ENCODE measurements at regions not wholly inside any gene's neighbourhood (a gene's known extent, or its start where the extent isn't known, plus 50 kb on each side); places are given as distances from the start of the nearest gene placed in this dataset.
A peak's percentile ranks its signal among the peaks of the same experiment; 100 is the strongest.

GRCh38 chr1:172770071-172770470 lies 111.2 kb downstream of the FASLG start:
- no peaks in the 10 kb centered on the region for H3K9me3 ChIP-seq (ENCODE audit: control insufficient read depth in 2 of 2, low read length in 2 of 2)
- H3K9ac ChIP-seq (ENCODE audit: low read depth in 1 of 2, low read length in 2 of 2), result no peak overlapping the region
- H3K4me1 ChIP-seq (ENCODE audit: control insufficient read depth in 2 of 2, insufficient read depth in 2 of 2, low read length in 2 of 2), result peaks cover 0 to 4% of the 10 kb centered on the region in 2 donors
- H3K27me3 ChIP-seq (ENCODE audit: control insufficient read depth in 2 of 2, insufficient read depth in 2 of 2, low read length in 2 of 2), result no peaks in the 10 kb centered on the region
- no peaks in the 10 kb centered on the region for H3K36me3 ChIP-seq (ENCODE audit: control insufficient read depth in 2 of 2, insufficient read depth in 2 of 2, low read length in 2 of 2)
- no peak overlapping the region for H3K4me3 ChIP-seq (ENCODE audit: low read length in 2 of 2)
- H3K27ac ChIP-seq (ENCODE audit: low read depth in 2 of 2, low read length in 2 of 2), result peak overlapping the region; percentile 59 to 64

- H3K4me1 ChIP-seq (ENCODE audit: control insufficient read depth in 2 of 2, insufficient read depth in 2 of 2, low read length in 2 of 2), result peaks cover 0 to 4% of the 10 kb centered on the region in 2 donors
- peak overlapping the region in 1 of 2 donors; percentile 31 for H3K27ac ChIP-seq (ENCODE audit: low read depth in 2 of 2, low read length in 2 of 2)
- no peak overlapping the region for H3K4me3 ChIP-seq (ENCODE audit: low read length in 2 of 2)
- no peaks in the 10 kb centered on the region for H3K36me3 ChIP-seq (ENCODE audit: control insufficient read depth in 2 of 2, insufficient read depth in 2 of 2, low read length in 2 of 2)
- H3K9ac ChIP-seq (ENCODE audit: low read depth in 1 of 2, low read length in 2 of 2), result no peak overlapping the region
- H3K9me3 ChIP-seq (ENCODE audit: control insufficient read depth in 2 of 2, low read length in 2 of 2), result no peaks in the 10 kb centered on the region
- no peaks in the 10 kb centered on the region for H3K27me3 ChIP-seq (ENCODE audit: control insufficient read depth in 2 of 2, insufficient read depth in 2 of 2, low read length in 2 of 2)
These were observed 115.7 kb downstream of the FASLG start for GRCh38 chr1:172774561-172774960.

- Histone ChIP-seq H3K9me3 (ENCODE audit: control insufficient read depth in 2 of 2, low read length in 2 of 2) (no peaks in the 10 kb centered on the region), H3K27ac (ENCODE audit: low read depth in 2 of 2, low read length in 2 of 2) (peak overlapping the region in 1 of 2 donors; percentile 31), H3K4me1 (ENCODE audit: control insufficient read depth in 2 of 2, insufficient read depth in 2 of 2, low read length in 2 of 2) (no peaks in the 10 kb centered on the region), H3K36me3 (ENCODE audit: control insufficient read depth in 2 of 2, insufficient read depth in 2 of 2, low read length in 2 of 2) (no peaks in the 10 kb centered on the region), H3K9ac (ENCODE audit: low read depth in 1 of 2, low read length in 2 of 2) (no peak overlapping the region), H3K4me3 (ENCODE audit: low read length in 2 of 2) (no peak overlapping the region), H3K27me3 (ENCODE audit: control insufficient read depth in 2 of 2, insufficient read depth in 2 of 2, low read length in 2 of 2) (no peaks in the 10 kb centered on the region)
These were observed 116.7 kb downstream of the FASLG start for GRCh38 chr1:172775606-172776005.

- H3K4me3 ChIP-seq (ENCODE audit: low read length in 2 of 2), result no peak overlapping the region
- no peaks in the 10 kb centered on the region for H3K9me3 ChIP-seq (ENCODE audit: control insufficient read depth in 2 of 2, low read length in 2 of 2)
- no peaks in the 10 kb centered on the region for H3K36me3 ChIP-seq (ENCODE audit: control insufficient read depth in 2 of 2, insufficient read depth in 2 of 2, low read length in 2 of 2)
- no peaks in the 10 kb centered on the region for H3K4me1 ChIP-seq (ENCODE audit: control insufficient read depth in 2 of 2, insufficient read depth in 2 of 2, low read length in 2 of 2)
- no peak overlapping the region for H3K9ac ChIP-seq (ENCODE audit: low read depth in 1 of 2, low read length in 2 of 2)
- no peaks in the 10 kb centered on the region for H3K27me3 ChIP-seq (ENCODE audit: control insufficient read depth in 2 of 2, insufficient read depth in 2 of 2, low read length in 2 of 2)
- H3K27ac ChIP-seq (ENCODE audit: low read depth in 2 of 2, low read length in 2 of 2), result peak overlapping the region in 1 of 2 donors; percentile 19
These were observed 117.2 kb downstream of the FASLG start for GRCh38 chr1:172776071-172776470.

GRCh38 chr1:172777767-172778166 lies 118.9 kb downstream of the FASLG start:
- Histone ChIP-seq H3K27ac (ENCODE audit: low read depth in 2 of 2, low read length in 2 of 2) (no peak overlapping the region), H3K27me3 (ENCODE audit: control insufficient read depth in 2 of 2, insufficient read depth in 2 of 2, low read length in 2 of 2) (no peaks in the 10 kb centered on the region), H3K9ac (ENCODE audit: low read depth in 1 of 2, low read length in 2 of 2) (no peak overlapping the region), H3K4me3 (ENCODE audit: low read length in 2 of 2) (no peak overlapping the region), H3K9me3 (ENCODE audit: control insufficient read depth in 2 of 2, low read length in 2 of 2) (no peaks in the 10 kb centered on the region), H3K4me1 (ENCODE audit: control insufficient read depth in 2 of 2, insufficient read depth in 2 of 2, low read length in 2 of 2) (no peaks in the 10 kb centered on the region), H3K36me3 (ENCODE audit: control insufficient read depth in 2 of 2, insufficient read depth in 2 of 2, low read length in 2 of 2) (no peaks in the 10 kb centered on the region)

- Histone ChIP-seq H3K9me3 (ENCODE audit: control insufficient read depth in 2 of 2, low read length in 2 of 2) (no peaks in the 10 kb centered on the region), H3K27me3 (ENCODE audit: control insufficient read depth in 2 of 2, insufficient read depth in 2 of 2, low read length in 2 of 2) (no peaks in the 10 kb centered on the region), H3K9ac (ENCODE audit: low read depth in 1 of 2, low read length in 2 of 2) (no peak overlapping the region), H3K36me3 (ENCODE audit: control insufficient read depth in 2 of 2, insufficient read depth in 2 of 2, low read length in 2 of 2) (no peaks in the 10 kb centered on the region), H3K4me3 (ENCODE audit: low read length in 2 of 2) (no peak overlapping the region), H3K4me1 (ENCODE audit: control insufficient read depth in 2 of 2, insufficient read depth in 2 of 2, low read length in 2 of 2) (no peaks in the 10 kb centered on the region), H3K27ac (ENCODE audit: low read depth in 2 of 2, low read length in 2 of 2) (no peak overlapping the region)
These were observed 119.9 kb downstream of the FASLG start for GRCh38 chr1:172778456-172779455.

GRCh38 chr1:172779491-172779890 lies 120.6 kb downstream of the FASLG start:
- no peaks in the 10 kb centered on the region for H3K4me1 ChIP-seq (ENCODE audit: control insufficient read depth in 2 of 2, insufficient read depth in 2 of 2, low read length in 2 of 2)
- H3K27me3 ChIP-seq (ENCODE audit: control insufficient read depth in 2 of 2, insufficient read depth in 2 of 2, low read length in 2 of 2), result no peaks in the 10 kb centered on the region
- H3K9me3 ChIP-seq (ENCODE audit: control insufficient read depth in 2 of 2, low read length in 2 of 2), result no peaks in the 10 kb centered on the region
- H3K9ac ChIP-seq (ENCODE audit: low read depth in 1 of 2, low read length in 2 of 2), result no peak overlapping the region
- H3K4me3 ChIP-seq (ENCODE audit: low read length in 2 of 2), result no peak overlapping the region
- no peaks in the 10 kb centered on the region for H3K36me3 ChIP-seq (ENCODE audit: control insufficient read depth in 2 of 2, insufficient read depth in 2 of 2, low read length in 2 of 2)
- no peak overlapping the region for H3K27ac ChIP-seq (ENCODE audit: low read depth in 2 of 2, low read length in 2 of 2)

GRCh38 chr1:172781513-172782140 lies 122.7 kb downstream of the FASLG start:
- H3K4me3 ChIP-seq (ENCODE audit: low read length in 2 of 2), result no peak overlapping the region
- no peak overlapping the region for H3K9ac ChIP-seq (ENCODE audit: low read depth in 1 of 2, low read length in 2 of 2)
- H3K27me3 ChIP-seq (ENCODE audit: control insufficient read depth in 2 of 2, insufficient read depth in 2 of 2, low read length in 2 of 2), result no peaks in the 10 kb centered on the region
- H3K9me3 ChIP-seq (ENCODE audit: control insufficient read depth in 2 of 2, low read length in 2 of 2), result no peaks in the 10 kb centered on the region
- no peaks in the 10 kb centered on the region for H3K4me1 ChIP-seq (ENCODE audit: control insufficient read depth in 2 of 2, insufficient read depth in 2 of 2, low read length in 2 of 2)
- no peak overlapping the region for H3K27ac ChIP-seq (ENCODE audit: low read depth in 2 of 2, low read length in 2 of 2)
- no peaks in the 10 kb centered on the region for H3K36me3 ChIP-seq (ENCODE audit: control insufficient read depth in 2 of 2, insufficient read depth in 2 of 2, low read length in 2 of 2)

GRCh38 chr1:172789840-172790239 lies 130.9 kb downstream of the FASLG start:
- no peaks in the 10 kb centered on the region for H3K4me1 ChIP-seq (ENCODE audit: control insufficient read depth in 2 of 2, insufficient read depth in 2 of 2, low read length in 2 of 2)
- no peaks in the 10 kb centered on the region for H3K27me3 ChIP-seq (ENCODE audit: control insufficient read depth in 2 of 2, insufficient read depth in 2 of 2, low read length in 2 of 2)
- H3K4me3 ChIP-seq (ENCODE audit: low read length in 2 of 2), result no peak overlapping the region
- no peaks in the 10 kb centered on the region for H3K9me3 ChIP-seq (ENCODE audit: control insufficient read depth in 2 of 2, low read length in 2 of 2)
- no peak overlapping the region for H3K9ac ChIP-seq (ENCODE audit: low read depth in 1 of 2, low read length in 2 of 2)
- H3K27ac ChIP-seq (ENCODE audit: low read depth in 2 of 2, low read length in 2 of 2), result no peak overlapping the region
- H3K36me3 ChIP-seq (ENCODE audit: control insufficient read depth in 2 of 2, insufficient read depth in 2 of 2, low read length in 2 of 2), result no peaks in the 10 kb centered on the region

- Histone ChIP-seq H3K4me1 (ENCODE audit: control insufficient read depth in 2 of 2, insufficient read depth in 2 of 2, low read length in 2 of 2) (no peaks in the 10 kb centered on the region), H3K27me3 (ENCODE audit: control insufficient read depth in 2 of 2, insufficient read depth in 2 of 2, low read length in 2 of 2) (no peaks in the 10 kb centered on the region), H3K9ac (ENCODE audit: low read depth in 1 of 2, low read length in 2 of 2) (no peak overlapping the region), H3K9me3 (ENCODE audit: control insufficient read depth in 2 of 2, low read length in 2 of 2) (no peaks in the 10 kb centered on the region), H3K4me3 (ENCODE audit: low read length in 2 of 2) (no peak overlapping the region), H3K27ac (ENCODE audit: low read depth in 2 of 2, low read length in 2 of 2) (no peak overlapping the region), H3K36me3 (ENCODE audit: control insufficient read depth in 2 of 2, insufficient read depth in 2 of 2, low read length in 2 of 2) (no peaks in the 10 kb centered on the region)
These were observed 131.3 kb downstream of the FASLG start for GRCh38 chr1:172790245-172790644.

Measured in mucosa of rectum (tissue), 2 donors.